GM19397 (cell line): ENCODE measurements at regions not wholly inside any gene's neighbourhood (a gene's known extent, or its start where the extent isn't known, plus 50 kb on each side); places are given as distances from the start of the nearest gene placed in this dataset.
"Not testable (repeated sequence)": the region's sequence is repeated elsewhere in the genome, so short reads cannot be mapped to it uniquely, and the experiment has no call there.

Experiments used
- ATAC-seq: cut with Tn5 transposase; IDR thresholded peaks from one replicate; pipeline ENCODE4 v1.9.1; 2021; ENCODE audit warnings: mild to moderate bottlenecking, moderate library complexity; ENCODE audit not compliant: unreplicated experiment

DNA sequence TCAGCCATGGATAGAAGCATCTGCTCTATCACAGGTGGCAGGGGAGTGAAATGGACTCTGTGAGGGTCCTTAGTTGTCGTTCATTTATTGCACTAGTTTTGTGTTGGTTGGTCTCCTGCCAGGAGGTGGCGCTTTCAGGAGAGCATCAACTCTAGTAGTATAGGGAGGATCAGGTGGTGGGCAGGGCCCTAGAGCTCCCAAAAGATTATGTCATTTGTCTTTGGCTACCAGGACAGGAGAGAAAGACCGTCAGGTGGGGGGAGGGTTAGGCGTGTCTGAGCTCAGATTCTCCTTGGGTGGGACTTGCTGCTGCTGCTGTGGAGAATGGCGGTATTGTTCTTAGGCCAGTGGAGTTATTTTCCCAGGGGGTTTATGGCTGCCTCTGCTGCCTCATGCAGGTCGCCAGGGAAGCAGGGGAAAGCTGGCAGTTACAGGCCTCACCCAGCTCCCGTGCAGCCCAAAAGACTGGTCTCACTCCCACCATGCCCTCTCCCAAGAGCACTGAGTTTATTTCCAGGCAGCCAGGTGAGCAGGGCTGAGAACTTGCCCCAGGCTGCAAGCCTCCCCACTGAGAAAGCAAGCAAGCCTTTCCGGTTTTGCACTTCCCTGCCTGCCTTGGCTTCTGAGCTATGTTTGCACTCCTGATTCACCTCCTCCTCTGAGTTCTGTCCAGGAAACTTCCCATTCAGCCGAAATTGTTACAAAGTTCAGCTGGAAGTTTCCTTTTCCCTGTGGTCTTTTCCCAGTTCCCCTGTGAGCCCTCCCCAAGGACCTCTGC lies 317.3 kb downstream of the TAF11L14 start:
- no peak for ATAC-seq

GRCh38 chr5:17952231-17952630 lies 318.0 kb downstream of the TAF11L14 start:
- no peak for ATAC-seq

DNA sequence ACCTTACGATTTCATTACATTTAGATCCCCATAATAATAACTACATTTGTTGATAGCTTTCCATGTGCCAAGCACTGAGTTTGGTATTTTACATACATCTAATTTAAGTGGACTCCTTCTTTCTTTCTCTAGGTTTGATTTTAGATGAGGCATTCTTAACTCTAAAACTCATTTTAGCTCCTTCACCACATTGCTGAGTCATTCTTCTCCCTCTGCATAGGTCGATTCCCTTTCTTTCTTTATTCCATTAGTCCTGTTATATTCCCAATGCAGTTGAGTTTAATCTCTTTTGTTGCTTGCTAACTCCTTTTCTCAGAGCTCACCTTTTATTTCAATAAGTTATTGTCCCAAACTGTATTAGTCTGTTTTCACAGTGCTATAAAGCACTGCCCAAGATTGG lies 329.8 kb downstream of the TAF11L14 start:
- no peak for ATAC-seq

GRCh38 chr5:17966640-17967402 lies 332.6 kb downstream of the TAF11L14 start:
- ATAC-seq: no peak

DNA sequence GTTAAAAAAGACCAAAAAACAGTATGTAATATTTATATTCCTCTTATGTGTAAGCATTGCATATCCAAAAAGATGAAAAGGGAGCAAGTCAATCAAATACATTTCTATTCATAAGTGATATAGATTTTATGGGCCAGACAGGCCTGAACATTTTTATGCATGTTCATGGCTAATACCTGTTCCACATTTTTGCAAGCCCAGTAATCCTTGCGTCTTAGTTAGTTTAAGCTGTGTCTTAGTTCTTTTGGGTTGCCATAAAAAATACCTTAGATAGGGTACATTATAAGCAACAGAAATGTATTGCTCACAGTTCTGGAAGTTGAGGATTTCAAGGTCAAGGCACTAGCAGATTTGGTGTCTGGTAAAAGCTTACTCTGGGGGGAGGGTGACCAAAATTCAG lies 342.1 kb downstream of the TAF11L14 start:
- ATAC-seq: no peak

GRCh38 chr5:17978954-17979353 lies 344.7 kb downstream of the TAF11L14 start:
- no peak for ATAC-seq

GRCh38 chr5:17982626-17983025 lies 348.4 kb downstream of the TAF11L14 start:
- not testable (repeated sequence) for ATAC-seq

- no peak for ATAC-seq
Measured at GRCh38 chr5:17989036-17989435, 354.8 kb downstream of the TAF11L14 start.

GRCh38 chr5:17989567-17990563 lies 355.6 kb downstream of the TAF11L14 start:
- ATAC-seq: no peak

DNA sequence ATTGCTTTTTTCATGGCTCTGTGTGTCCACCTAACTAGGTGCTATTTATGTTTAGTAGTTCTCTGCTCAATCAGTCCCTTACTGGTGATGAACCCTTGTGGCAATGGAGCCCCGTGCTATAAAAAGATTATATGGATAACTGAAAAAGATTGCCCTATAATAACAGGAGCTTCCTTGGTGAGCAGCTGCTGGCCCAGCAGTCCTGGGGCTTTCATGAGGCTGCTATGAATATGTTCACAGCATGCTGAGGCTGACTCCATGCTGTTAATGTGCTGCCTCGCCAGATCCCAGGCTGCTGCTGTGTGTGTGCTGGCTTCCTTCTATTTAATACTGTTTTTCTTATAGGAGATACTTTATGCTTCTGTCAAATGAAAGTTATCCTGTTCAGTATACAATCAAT lies 357.5 kb downstream of the TAF11L14 start:
- ATAC-seq: no peak

GRCh38 chr5:17992291-17992690 lies 358.0 kb downstream of the TAF11L14 start:
- no peak for ATAC-seq

DNA sequence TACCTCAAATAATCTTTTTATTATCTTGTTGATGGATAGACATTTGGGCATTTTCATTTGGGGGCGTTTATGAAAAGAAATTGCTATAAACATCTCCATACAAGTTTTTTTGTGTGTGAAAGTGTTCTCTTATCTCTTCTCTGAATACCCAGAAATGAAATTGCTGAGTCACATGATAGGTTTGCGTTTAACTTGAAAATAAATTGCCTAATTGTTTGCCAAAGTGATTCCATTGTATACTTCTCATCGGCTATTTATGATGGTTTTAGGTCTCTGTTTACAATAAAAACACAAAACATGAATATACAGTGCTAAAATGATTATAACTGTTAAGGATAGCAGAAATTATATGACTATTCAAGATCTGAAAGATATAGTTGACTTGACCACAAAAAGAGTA lies 361.7 kb downstream of the TAF11L14 start:
- no peak for ATAC-seq

- ATAC-seq: no peak
Measured at GRCh38 chr5:17999858-18000257, 365.6 kb downstream of the TAF11L14 start.

DNA sequence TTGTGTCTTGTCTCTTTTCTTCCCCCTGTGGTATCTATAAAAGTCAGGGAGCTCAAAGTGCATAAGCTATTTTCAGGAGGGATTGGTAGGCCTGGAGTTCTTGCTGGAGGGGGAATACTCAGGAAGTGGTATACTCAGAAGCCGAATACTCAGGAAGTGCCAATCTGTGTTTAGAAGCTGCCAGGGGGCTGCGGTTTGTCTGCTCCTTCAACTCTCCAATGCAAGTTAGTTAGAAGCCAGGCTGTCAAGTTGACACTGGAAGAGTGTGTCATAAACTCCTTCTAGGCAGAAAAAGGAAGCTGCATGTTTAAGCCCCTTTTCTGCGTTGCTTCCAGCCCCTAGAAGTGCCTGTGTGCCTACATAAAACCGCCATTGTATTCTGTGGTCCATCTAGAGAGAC lies 366.5 kb downstream of the TAF11L14 start:
- ATAC-seq: no peak

GRCh38 chr5:18003312-18003711 lies 369.1 kb downstream of the TAF11L14 start:
- no peak for ATAC-seq

GRCh38 chr5:18003784-18004183 lies 369.5 kb downstream of the TAF11L14 start:
- no peak for ATAC-seq

GRCh38 chr5:18006235-18006634 lies 372.0 kb downstream of the TAF11L14 start:
- not testable (repeated sequence) for ATAC-seq

- no peak for ATAC-seq
Measured at GRCh38 chr5:18008940-18009339, 374.7 kb downstream of the TAF11L14 start.

DNA sequence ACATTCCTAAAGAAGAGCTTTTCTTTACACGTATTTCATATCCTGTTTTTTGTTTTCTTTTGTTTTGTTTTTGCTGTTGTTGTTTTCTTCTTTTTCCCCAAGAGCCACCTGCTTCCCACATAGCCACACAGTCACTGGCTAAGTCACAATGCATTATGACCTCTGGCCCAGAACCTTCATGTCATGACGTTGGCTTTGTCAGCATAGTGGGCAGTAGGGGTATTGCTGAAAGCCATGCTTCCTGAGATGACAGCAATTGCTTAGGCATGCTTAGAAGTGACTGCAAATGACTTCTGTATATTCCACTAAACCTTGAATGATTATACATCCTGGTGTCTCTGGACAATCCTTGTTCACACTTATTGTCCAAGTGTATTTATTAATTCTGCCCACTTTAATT lies 375.8 kb downstream of the TAF11L14 start:
- ATAC-seq: no peak

- ATAC-seq: no peak
Measured at GRCh38 chr5:18018472-18018871, 384.2 kb downstream of the TAF11L14 start.

- ATAC-seq: no peak
Measured at GRCh38 chr5:18023275-18023674, 389.0 kb downstream of the TAF11L14 start.
